ENCODE measurements at regions not wholly inside any gene's neighbourhood (a gene's known extent, or its start where the extent isn't known, plus 50 kb on each side); places are given as distances from the start of the nearest gene placed in this dataset.

DNA sequence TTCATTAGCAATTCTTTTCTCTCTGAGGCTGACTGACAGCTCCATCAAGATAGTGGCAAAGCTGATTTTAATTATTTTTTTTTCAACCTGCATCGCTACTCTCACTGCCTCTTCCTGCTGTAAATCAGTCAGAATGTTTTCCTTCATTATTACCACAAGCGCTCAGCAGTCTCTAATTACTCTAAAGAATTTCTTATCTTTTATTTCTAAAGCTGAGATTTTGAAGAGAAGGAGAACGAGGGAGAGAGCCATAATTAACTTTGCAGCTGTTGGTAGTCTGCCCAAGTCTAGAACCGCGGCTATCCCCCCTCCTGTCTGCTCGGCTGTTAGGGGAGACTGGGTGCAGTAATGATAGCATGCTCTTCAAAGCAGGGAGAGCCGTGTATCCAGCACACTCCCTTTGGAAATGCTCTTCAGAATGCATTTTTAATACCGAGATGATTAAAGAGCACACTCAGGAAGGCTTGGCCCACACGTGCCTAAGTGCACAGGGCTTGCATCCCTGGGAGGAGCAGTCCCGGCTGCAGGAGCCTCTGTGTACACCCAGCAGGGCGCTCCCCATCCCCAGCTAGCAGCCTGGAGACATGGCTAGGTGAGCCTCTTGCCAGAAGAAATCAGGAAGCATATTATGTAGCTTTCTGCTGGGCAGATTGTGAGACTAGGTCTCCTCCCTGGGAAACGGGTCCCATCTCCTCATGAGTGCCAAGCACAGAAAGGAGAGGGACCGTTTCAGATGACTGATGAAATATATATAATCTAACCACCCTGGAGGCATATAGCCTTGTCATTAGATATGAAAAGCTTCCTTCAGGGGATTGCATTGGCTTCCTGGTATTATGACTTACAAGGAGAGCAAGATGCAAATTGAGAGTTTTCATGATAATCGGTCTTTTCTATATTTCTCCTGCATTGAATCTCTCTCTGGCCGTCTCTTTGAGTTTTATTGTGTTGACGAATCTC is 555.2 kb downstream of the CMPK2 start:
- DNase-seq (ENCODE audit: low spot score) = no peak
- TF ChIP-seq, protein P1, sequence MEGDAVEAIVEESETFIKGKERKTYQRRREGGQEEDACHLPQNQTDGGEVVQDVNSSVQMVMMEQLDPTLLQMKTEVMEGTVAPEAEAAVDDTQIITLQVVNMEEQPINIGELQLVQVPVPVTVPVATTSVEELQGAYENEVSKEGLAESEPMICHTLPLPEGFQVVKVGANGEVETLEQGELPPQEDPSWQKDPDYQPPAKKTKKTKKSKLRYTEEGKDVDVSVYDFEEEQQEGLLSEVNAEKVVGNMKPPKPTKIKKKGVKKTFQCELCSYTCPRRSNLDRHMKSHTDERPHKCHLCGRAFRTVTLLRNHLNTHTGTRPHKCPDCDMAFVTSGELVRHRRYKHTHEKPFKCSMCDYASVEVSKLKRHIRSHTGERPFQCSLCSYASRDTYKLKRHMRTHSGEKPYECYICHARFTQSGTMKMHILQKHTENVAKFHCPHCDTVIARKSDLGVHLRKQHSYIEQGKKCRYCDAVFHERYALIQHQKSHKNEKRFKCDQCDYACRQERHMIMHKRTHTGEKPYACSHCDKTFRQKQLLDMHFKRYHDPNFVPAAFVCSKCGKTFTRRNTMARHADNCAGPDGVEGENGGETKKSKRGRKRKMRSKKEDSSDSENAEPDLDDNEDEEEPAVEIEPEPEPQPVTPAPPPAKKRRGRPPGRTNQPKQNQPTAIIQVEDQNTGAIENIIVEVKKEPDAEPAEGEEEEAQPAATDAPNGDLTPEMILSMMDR (IDR thresholded peaks at IDR 0.05; ENCODE audit: extremely low read depth, insufficient read depth, missing control alignments) = no peak
- in situ Hi-C loops (cut with MboI; ENCODE audit: low pct_unique_long_range_greater_than_20kb, low sequenced_read_pairs, unreplicated experiment) = no loop called here

DNA sequence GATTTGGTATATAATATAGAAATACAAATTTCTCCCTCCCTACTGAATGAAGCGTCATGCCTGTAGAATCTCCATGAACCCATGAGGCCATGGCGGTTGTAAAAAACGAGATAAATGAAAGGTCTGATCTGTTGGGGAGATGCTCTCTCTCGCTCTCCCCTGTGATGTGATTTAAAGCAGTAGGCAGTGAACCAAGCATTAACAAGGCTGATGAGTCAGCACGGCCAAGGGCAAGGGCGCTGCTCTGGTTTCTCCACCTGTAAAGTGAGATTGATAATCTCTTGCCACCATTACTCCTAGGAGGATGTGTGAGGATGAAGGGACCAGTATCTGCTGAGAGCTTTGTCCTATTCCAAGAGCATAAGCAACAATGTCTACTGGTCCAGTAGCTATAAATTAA is 553.3 kb downstream of the CMPK2 start:
- in situ Hi-C loops (cut with MboI; ENCODE audit: low pct_unique_long_range_greater_than_20kb, low sequenced_read_pairs, unreplicated experiment) = no loop called here
- TF ChIP-seq, protein P1 (IDR thresholded peaks at IDR 0.05; ENCODE audit: extremely low read depth, insufficient read depth, missing control alignments) = no peak
- no peak for DNase-seq (ENCODE audit: low spot score)

DNA sequence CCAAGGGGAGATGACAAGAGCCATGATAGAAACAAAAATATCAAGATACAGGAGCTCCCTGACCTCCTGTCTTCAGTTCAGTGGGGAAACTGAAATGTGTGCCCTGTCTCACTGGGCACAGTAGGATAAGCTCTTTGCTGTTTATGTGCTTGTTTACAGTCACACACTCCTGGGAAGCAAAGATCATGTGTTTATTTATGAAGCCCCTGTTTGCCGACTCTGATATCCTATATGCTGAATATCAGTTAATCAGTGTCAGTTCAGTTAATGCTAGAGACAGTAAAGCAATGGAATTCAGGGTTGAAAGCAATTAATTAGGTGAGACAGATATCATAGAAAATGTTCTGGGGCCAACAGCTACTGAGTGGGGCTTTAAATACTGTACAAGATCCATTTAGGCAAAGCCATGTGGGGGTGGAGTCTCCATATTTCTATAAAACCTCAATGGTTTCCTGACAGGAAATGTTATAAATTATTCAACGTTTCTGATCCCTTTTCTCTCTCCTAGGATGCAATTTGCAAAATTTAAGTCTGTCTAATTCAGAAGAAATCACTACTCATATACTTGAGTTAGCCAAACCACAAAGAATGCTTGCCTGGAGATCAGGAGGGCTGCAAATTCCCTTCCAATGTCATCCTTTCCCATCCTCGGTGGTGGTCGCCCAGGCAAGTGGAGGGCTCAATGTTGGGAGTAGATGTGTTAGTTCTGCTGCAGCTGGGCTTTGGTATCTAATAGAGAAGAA is 551.3 kb downstream of the CMPK2 start:
- DNase-seq (ENCODE audit: low spot score) = no peak
- TF ChIP-seq, protein P1 (IDR thresholded peaks at IDR 0.05; ENCODE audit: extremely low read depth, insufficient read depth, missing control alignments) = no peak
- in situ Hi-C loops (cut with MboI; ENCODE audit: low pct_unique_long_range_greater_than_20kb, low sequenced_read_pairs, unreplicated experiment) = no loop called here

DNA sequence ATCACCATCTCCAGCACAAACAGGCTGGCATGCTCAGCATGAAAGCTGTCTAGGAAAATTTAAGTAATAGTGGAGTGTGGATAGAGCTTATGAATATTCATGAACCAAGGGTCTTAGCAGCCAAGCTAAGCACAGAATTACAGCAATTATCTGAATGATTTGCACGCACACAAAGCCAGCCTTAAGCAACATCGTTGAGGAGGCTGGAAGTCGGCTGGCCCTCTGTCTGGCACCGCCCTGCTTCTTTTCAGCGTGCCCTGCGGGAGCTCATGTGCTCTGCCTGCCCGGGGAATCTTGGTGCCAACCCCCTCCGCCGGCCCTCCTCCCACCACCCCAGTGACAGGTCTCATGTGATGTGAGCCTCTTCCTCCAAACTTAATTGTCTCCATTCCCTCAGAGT is 540.1 kb downstream of the CMPK2 start:
- in situ Hi-C loops (cut with MboI; ENCODE audit: low pct_unique_long_range_greater_than_20kb, low sequenced_read_pairs, unreplicated experiment) = no loop called here
- DNase-seq (ENCODE audit: low spot score) = no peak
- TF ChIP-seq, protein P1 (IDR thresholded peaks at IDR 0.05; ENCODE audit: extremely low read depth, insufficient read depth, missing control alignments) = no peak

DNA sequence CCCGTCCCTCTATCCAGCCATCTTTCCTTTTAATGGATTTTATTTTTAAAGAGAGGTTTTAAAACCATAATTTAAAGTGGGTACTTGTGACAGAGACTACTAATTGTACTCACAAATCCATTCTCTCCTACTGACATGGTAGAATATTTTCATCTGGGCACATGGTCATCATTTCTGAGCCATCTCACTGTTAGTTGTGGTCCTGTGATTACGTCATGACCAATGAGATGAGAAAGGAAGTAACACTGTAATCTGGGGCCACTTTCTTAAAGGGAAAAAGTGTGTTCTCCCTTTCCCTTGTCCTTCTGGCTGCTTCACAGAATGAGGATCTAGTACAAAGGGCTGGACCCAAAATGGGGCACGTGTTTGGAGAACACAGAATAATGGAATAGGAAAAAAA is 538.7 kb downstream of the CMPK2 start:
- in situ Hi-C loops (cut with MboI; ENCODE audit: low pct_unique_long_range_greater_than_20kb, low sequenced_read_pairs, unreplicated experiment) = no loop called here
- DNase-seq (ENCODE audit: low spot score) = no peak
- TF ChIP-seq, protein P1 (IDR thresholded peaks at IDR 0.05; ENCODE audit: extremely low read depth, insufficient read depth, missing control alignments) = no peak

DNA sequence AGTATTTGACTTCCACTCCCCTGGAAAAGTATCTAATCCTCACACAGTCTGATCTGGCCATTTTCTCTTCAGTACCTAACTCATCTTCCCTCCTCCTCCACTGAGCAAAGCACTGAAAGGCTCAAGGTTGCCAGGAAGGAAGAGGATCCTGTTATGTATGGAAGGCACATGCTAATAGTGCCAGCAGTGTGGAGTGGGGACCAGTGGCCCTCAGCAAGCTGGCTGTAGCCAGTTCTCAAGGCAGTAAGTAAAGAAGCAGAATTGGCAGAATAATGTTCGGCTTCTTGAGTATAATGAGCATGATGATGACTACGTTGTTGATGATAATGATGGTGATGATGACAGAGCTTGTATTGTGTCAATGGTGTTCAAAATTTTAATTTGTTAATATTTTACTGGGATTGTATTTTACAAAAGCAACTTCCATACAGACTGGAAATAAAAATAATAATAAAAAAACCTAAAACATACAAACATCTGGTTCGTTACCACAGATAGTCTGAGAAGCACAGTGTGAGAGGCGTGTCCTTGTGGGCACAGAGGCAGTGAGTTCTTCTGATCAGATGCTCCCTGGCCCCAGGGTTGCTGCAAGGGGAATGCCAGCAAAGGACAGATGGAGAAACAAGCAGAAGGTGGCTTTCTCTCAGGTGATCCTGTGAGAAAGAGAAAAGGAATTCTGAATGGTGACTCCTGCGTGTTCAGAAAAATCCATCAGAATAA is 528.8 kb downstream of the CMPK2 start:
- DNase-seq (ENCODE audit: low spot score) = no peak
- TF ChIP-seq, protein P1 (IDR thresholded peaks at IDR 0.05; ENCODE audit: extremely low read depth, insufficient read depth, missing control alignments) = no peak
- in situ Hi-C loops (cut with MboI; ENCODE audit: low pct_unique_long_range_greater_than_20kb, low sequenced_read_pairs, unreplicated experiment) = no loop called here

Measured in GM13977 (cell line).